GM21526 (cell line): ENCODE measurements at regions not wholly inside any gene's neighbourhood (a gene's known extent, or its start where the extent isn't known, plus 50 kb on each side); places are given as distances from the start of the nearest gene placed in this dataset.

ENCODE experiments used
- ATAC-seq: cut with Tn5 transposase; IDR thresholded peaks from one replicate; pipeline ENCODE4 v1.9.1; 2021; ENCODE audit warnings: moderate library complexity; ENCODE audit not compliant: unreplicated experiment, low FRiP score

DNA sequence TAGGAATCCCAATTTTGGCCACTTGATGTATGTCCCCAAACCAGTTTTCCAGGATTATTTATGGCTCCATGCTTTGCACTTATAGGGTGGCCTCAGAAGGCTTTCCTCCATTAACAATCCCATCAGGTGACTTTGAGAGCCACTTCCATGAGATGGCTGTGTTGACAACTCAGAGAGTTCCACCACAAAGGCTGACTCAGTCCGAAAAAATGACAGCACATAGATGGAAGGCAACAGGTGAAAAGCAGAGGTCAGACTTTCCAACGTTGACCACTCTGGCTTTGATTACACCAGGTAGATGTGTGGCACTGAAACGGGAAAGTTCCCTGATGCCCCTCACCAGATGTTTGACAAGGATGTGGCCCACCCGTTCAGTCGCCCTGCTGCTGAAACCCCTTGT, 431.4 kb upstream of the TNP1 start:
- no peak for ATAC-seq

DNA sequence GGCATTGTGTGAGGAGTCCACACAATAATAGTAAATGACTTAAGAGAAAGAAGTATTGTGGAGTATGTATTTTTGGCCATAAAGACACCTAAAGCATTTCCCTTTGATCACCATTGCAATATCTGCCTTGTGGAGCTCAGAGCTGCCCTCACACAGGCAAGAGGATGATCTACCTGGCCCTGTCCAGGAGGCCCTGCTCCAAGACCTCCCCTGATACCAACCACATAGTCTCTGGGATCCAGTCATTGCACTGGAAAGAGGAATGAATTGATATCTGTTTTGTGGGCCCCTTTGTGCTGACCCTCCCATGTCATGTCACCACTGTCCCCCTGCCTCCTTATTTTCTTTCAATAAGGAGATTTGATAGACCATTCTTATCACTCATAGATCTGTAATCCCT, 430.6 kb upstream of the TNP1 start:
- no peak for ATAC-seq

DNA sequence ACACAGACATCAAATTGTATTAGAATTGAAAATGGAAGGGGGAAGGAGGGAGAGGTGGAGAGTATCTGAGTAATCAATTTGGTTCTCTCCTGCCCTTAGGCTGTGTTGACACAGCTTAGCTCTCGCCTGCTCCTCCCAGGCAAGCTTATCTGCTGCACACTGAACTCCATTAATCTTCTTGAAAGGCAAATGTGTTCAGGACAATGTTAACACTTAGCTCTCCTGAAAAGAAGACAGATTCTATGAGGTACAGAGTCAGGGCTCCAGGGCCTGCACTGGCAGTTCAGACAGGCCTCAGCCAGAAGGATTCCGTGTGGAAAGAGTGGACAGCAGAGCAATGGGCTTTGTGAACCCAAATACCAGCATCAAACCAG, 430.0 kb upstream of the TNP1 start:
- ATAC-seq, result no peak

DNA sequence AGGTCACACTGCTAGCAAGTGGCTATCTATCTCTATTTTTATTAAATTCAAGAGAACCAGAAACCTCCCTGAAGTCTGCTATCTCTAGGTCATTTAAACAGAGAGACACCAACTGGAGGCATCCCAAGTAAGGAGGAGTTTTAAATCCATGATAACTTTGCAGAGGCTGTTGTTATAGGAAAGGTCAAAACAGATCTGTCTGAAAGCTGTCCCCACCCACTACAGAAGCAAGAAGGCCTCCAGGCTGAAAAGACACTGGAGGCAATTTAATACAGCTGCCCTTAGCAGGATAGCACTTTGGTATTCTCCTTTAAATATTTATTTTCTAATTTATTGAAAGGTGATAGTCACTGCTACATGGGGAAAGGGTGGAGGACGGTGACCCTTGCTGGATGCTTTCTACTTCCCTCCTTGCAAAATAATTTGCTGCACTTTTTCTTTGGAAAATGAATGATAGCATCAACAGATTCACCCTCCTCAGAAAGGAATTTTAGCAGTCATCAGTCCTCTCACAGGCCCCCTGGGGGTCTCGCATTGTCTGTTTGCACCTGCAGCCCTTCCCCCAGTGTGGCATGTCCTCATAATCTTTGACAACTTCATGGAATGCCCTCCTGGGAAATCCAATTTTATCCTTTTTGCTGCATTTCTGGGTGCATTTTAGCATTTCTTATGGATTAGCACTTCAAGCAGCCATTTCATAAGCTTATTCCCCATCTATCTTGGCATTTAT, 429.5 kb upstream of the TNP1 start:
- no peak for ATAC-seq

DNA sequence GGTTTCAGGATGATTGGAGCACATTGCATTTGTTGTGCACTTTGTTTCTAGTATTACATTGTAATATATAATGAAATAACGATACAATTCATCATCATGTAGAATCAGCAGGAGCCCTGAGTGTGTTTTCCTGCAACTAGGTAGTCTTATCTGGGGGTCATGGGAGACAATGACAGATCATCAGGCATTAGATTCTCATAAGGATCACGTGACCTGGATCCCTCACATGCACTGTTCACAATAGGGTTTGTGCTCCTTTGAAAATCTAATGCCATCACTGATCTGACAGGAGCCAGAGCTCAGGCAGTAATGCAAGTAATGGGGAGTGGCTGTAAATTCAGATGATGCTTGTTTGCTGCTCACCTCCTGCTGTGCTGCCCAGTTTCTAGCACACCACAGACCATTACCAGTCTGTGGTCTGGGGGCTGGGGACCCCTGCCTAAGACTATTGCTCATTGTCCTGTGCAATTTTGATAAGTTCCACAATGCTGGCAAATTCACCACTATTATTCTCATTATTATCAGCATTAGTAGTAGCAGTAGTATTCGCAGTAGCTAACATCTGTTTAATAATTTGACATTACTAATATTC, 428.7 kb upstream of the TNP1 start:
- ATAC-seq, result no peak

DNA sequence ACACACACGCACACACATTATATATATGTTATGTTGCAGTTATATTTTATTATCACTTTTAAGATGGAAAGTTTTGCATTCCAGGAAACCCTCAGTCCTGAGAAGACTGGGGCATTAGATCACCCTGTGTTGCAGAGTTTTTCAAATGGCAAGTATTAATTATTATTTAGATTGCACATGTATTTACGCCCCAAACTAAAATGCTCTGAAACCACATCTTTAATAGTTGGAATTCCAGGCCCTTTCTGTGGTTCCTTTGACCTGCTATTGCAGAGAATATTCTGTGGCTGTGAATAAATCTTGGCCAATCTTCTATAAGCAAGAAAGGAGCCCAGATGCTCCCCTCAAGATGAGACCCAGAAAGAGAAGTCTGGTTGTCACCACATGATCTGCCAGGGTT, 427.0 kb upstream of the TNP1 start:
- ATAC-seq, result no peak

DNA sequence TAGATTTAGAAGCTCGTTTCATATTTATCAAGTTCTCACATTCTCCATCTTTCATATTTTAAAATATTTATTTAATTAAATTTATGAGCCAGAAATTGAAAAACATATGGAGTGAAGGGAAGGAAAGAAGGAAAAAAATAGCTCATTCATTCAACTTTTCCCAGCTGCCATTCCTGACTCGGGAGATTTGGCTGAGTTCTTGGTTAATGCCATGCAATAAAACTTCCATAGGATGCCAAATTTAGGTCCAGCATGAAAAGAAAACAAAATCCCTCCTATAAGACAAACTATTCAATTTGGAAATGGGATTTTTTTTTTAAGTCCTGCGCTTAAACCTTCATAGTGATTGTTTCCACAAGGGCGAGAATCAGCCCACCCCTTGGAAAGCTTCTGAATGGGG, 426.1 kb upstream of the TNP1 start:
- no peak for ATAC-seq

DNA sequence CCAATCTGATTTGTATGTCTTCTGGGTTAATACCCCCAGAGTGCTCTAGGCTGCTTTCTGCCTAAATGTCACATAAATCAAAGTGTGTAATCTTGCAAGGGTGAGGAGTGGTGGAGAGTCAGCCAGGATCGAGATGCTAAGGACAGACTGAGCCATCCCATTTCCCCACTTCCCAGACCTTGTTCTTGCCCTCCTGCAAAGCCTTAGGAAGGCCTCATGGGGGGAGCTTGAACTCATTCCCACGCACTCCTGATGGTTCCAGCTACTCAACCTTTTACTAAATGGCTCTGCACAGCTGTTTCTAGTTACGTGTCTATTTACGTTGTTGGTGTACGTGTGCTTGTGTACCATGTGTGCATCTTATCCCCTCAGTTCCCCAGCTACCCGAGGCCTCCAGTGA, 423.6 kb upstream of the TNP1 start:
- ATAC-seq, result no peak

DNA sequence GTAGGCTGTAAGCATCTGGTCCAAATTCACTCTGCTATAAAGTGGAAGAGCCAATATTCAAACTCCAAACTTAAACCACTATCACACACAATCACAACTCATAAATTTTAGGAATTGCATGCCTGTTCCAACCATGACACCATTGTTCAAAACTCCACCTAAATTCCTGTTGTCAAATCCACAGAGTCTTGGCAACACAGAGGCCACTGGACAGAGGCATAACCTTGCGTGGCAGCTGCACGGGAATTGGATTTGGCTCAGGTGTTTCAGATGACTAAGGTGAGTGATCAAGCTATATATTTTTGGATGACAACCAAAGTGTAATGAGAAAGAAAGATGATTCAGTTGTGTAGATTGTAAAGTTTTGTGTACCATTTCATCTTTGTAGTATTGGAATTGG, 422.7 kb upstream of the TNP1 start:
- no peak for ATAC-seq

DNA sequence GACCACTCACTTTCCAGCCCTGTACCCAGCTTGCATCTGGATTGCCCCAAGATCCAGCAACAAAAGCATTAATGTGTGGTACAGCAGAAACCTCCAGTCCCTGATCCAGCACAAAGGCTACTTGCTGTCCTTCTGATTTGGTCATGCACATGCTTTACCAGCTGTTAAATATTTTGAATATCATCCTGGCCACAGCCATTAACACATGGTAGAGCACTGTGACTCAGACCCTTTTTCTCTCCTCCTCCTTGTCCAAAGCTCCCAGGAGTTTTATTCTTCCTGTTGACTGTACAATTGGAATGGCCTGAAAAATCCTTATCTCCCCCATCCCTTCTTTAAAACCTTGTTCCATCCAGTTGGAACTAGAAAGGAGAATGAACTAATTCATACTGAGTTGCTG, 419.7 kb upstream of the TNP1 start:
- no peak for ATAC-seq

DNA sequence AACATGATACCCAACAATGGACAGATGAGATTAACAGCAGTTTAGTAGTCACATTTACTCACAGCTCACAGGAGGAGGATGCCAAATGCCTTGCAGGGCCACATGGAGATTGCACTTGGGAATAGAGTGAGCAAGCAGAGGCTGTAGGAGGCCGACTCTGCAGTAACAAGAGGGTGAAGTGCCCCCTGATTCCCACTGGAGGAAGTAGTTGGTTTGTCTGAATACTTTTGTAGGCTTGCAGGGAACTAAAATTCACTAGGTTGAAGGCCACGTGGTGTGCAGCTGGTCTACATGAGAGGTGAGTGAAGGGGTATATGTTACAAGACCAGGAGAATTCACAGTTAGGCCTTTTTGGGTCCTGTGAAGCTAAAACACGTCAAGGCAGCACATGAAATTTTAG, 419.3 kb upstream of the TNP1 start:
- ATAC-seq, result no peak

DNA sequence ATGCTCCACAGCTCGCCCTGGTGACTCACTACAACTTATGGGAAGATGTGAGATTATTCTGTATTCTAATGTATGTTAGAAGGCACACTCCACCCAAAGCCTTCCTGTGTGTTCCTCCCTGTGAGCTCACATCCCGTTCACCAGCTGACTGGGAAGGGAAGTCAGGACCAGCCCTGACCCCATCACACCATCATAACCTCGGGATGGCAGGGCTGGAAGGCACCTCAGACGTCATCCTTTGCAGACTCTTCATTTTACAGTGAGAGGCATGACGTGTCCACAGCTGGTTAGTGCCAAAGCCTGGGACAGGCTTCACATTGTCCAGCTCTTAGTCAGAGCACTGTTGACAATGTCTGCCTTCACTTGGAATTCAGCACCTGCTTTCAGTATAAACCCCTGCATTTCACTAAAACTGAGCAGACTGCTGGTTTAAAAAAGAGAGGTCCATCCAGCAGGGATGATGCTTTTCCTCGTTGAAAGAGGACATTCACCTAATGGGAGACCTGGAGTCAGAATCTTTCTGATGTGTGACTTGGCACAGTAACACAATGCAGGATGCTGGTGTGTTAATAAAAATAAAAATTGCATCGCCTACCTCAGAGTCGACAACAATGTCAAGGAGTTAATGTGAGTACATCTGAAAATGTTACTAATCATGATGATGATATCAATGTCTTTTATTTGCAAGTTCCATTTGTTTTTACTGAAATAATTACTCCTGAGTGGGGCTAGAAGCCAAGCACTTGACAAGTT, 418.0 kb upstream of the TNP1 start:
- no peak for ATAC-seq

DNA sequence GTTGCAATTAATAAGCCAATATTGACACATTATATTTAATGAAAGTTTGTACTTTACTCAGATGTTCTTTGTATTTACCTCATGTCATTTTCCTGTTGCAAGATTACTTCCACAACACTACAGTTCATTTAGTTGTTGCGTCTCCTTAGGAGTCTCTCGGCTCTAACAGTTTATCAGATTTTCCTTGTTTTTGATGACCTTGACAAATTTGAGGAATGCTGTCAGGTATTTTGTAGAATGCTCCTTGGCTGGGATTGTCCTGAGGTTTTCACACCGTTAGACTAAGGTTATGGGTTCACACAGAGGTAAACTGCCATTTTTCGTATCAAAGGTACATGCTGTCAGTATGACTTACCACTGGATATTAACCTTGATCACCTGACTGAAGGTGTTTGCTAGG, 416.6 kb upstream of the TNP1 start:
- ATAC-seq, result no peak

DNA sequence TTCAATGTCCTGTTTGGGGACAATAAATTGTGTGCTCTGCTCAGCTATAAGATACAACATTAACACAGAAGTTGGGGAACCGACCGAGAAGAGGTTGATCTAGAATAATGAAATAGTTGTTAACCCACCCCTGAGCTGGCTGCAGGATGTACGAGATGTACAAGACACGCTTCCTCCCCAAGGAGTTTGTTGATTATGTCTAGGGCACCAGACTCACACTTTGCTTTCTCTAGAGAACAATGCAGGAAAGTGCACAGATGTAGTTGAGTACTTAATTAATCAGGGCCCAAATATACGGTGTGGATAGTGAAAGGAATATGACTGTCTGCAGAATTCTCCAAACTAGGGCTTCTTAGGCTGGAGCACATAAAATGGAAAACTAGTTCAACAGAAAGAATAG, 415.2 kb upstream of the TNP1 start:
- ATAC-seq, result no peak

DNA sequence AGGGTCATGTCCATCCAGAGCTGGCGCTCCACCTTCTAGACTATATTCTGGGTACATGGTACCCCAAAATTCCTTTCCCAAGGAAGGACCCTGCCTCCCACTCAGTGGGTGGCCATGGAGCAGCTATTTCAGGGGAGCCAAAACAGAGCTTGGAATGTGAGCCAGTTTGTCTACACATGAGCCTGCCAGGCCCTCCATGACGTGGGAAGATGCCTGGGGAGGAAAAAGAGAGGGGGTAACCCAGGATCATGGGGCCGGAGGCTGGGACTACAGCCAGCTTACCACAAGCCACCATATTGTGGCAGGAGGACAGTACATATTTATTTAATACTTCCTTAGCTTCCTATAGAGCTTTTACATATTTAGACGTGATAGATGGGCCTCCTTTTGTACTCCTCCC, 414.7 kb upstream of the TNP1 start:
- ATAC-seq, result no peak

DNA sequence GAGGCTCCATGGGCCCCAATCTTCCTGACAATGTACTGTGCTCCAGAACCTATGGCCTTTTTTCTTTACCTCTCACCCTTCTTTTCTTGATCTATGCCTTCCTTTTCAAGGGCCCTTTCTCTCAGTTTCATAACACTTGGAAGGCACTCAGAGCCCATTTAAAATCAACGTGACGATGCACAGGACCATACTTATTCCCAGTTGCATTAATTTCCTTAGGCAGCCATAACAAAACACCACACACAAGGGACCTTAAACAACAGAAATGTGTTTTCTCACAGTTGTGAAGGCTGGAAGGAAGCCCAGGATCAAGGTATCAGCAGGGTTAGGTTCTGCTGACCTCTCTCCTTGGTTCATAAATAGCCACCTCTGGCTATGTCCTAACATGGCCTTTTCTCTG, 414.0 kb upstream of the TNP1 start:
- no peak for ATAC-seq

DNA sequence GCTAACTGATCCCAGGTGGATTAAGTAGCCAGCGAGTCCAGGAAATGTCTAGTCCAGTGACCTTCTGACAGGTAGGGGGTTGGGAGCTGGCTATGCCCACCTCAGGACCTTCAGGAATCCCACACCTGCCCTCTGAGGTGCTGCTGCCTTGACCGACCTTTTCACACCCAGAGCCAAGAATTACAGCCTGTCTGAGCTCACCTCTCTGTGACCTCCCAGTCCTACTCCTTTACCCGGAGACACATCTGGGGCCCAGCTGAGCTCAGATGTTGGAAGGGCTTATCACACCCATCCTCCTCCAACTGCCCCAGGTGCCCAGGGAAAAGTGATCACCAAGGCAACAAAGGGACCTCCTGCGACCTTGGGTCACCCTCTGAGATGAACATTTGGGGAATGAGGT, 413.3 kb upstream of the TNP1 start:
- ATAC-seq, result no peak

DNA sequence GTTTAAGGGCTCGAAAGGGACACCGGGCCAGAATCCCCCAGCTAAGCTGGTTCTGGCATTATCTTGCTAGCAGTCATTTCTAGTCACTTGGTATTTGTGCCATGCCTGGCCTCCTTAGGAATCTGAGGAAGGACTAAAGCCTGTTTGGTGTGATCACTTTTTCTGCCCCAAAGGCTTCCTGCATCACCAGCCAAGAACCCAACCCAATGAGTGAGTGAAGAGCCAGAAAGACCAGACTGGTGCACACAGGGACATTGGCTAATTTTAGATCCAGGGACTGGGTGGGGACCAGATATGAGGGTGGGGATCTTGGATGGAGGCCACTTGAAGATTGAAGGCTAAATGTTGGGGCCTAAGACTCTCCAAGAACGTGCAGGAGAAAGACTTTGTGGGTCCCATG, 411.9 kb upstream of the TNP1 start:
- ATAC-seq, result no peak

DNA sequence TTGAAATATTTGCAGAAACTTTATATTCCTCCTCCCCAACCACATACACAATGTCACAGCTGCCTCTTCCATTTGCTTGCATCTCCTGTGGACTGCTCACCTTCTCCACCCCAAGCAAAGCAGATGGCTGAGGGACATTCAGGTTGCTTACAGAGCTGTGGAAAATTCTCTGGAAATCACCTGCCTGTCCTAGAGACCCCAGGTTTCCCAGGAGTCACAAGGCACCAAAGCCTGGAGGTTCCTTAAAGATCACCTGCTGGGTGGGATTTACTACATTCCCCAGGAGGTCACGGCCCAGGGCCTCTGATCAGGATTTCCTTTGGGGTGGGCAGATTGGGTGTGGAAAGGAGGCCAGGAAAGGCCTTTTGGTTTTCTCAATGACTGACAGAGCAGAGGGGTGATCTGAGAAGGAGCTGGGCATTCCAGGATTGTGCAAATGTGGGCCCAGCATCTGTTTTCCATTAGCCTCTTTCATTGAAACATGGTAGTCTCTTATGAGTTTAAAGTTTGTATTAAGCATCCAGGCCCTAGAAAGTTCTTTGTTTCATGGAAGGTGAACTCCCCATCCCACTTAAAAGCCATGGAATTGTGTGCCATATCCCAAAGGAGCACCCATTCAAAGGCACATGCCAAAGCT, 410.7 kb upstream of the TNP1 start:
- ATAC-seq, result no peak

DNA sequence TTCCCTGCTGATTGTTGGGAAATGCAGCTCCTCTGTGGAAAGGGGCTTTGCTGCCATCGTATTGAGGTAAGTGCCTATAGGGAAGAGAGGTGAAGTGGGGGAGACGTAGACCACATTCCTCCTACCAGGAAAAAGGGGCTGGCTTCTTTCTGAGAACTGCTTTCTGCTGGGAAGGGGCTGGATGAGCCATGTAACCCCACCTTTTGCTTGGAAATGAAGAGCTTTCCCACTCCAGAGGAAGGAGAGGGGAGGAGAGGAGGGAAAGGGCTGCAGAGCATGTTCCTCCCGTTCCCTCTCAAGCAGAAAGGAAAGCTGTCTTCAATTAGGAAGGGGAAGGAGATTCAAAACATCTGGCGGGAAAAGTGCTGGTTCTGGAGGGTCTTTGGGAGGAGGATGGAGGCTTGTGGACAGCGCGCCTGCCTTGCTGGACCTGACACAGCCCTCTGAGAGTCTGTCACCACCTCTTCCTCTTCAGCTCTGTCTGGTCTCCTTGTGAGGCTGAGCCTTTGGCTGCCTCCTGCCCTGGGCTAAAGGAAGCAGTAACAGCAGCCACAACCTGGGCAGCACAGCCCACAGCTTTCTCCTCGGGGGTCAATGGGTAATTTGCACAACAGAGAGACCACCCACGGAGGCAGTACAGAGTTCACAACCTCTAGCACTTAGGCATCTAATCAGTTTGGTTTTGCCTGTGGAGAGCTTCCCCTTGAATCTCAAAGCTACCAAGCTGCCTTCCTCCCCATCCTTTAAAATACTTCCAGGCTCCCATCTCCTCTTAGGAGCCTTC, 410.0 kb upstream of the TNP1 start:
- no peak for ATAC-seq

DNA sequence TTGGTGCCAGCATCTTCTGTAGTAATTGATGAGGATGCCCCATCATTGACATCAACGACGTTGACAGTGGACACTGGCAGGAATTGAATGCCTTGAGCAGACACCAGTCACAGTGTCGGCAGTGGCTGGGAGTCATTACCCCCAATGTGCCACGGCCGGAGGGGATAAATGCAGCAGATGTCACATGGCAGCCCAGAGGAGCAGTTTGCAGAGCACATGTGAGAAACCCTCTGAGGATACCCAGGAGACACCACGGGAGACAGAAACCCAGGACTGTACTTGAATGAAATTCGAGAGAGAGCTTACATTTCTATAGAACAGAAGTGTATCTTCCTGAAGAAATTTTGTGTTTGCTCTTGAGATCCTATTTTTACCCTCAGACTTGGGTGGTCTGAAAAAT, 409.1 kb upstream of the TNP1 start:
- ATAC-seq, result no peak
